OCI-LY3 (cell line): ENCODE measurements at regions not wholly inside any gene's neighbourhood (a gene's known extent, or its start where the extent isn't known, plus 50 kb on each side); places are given as distances from the start of the nearest gene placed in this dataset.

ENCODE experiments used
- CTCF ChIP-seq: fragments of 200-600, 300-600 bp; sonication (generic); IDR thresholded peaks from 2 replicates; pipeline ENCODE4 v1.5.1; 2014; ENCODE audit warnings: antibody characterized with exemption, low read length, low read depth
- EZH2phosphoT487 ChIP-seq: fragments of 200-600 bp; shearing (Covaris generic); IDR thresholded peaks from 2 replicates; pipeline ENCODE4 v1.6.1; 2018; ENCODE audit warnings: antibody characterized with exemption, mixed run types, low read depth

- no peak for TF ChIP-seq CTCF
- no peak for TF ChIP-seq EZH2phosphoT487
Observed at GRCh38 chr18:72433756-72434155, 110.4 kb downstream of the CBLN2 start.
